HepG2 (cell line): ENCODE measurements at regions not wholly inside any gene's neighbourhood (a gene's known extent, or its start where the extent isn't known, plus 50 kb on each side); places are given as distances from the start of the nearest gene placed in this dataset.

ENCODE experiments used
- ATAC-seq: fragments of 200-7000 bp; cut with Tn5 transposase; 3 replicates; pipeline ENCODE4 v1.9.1; 2020; ENCODE audit warnings: mild to moderate bottlenecking, moderate library complexity
- BruUV-seq: library from RNA; stranded (reverse); fragments of 400-500 nt; replicated peaks from 2 replicates; lab custom pipeline; 2021; lab: Mats Ljungman, UMichigan
- CTCF ChIA-PET: fragments of 300-600 bp; formaldehyde crosslinking; extraction: SDS; loops from one replicate; lab custom pipeline; 2021; ENCODE audit warnings: low total read pairs, inconsistent platforms, low intra/inter-chr PET ratio; lab: Yijun Ruan, JAX
- POLR2A ChIA-PET: fragments of 350-600 bp; sonication (Branson Sonifier 250); formaldehyde crosslinking; loops from one replicate; lab custom pipeline; 2020; ENCODE audit warnings: antibody characterized with exemption, inconsistent platforms; lab: Yijun Ruan, JAX
- DNase-seq: peaks from one replicate; pipeline ENCODE4 v3.0.0-alpha.2; 2015; ENCODE audit warnings: low spot score
- FAIRE-seq: peaks from 3 replicates; lab custom pipeline; 2011; peaks lifted over from hg19 to GRCh38; lab: Jason Lieb, UNC
- H2AFZ ChIP-seq: one replicate; pipeline ENCODE4 v1.6.1; 2011; ENCODE audit warnings: low read length, inconsistent platforms
- H3K27ac ChIP-seq: fragments of 300-600 bp; 3 replicates; pipeline ENCODE4 v1.8.0; 2011; ENCODE audit warnings: mixed run types, mild to moderate bottlenecking, mixed read lengths, low read length, inconsistent platforms; ENCODE audit not compliant: insufficient read depth; ENCODE audit errors: extremely low read length
- H3K27me3 ChIP-seq, 2 experiments: fragments of 200-600 bp in 1 of 2; 2 replicates in 1 of 2; 3 replicates in 1 of 2; pipeline versions ENCODE4 v1.6.0 to v1.8.0; 2011; ENCODE audit warnings: low read length in 2 of 2, mild to moderate bottlenecking in 2 of 2, moderate library complexity in 2 of 2, inconsistent platforms in 1 of 2; ENCODE audit not compliant: insufficient read depth in 2 of 2, control insufficient read depth in 1 of 2
- H3K36me3 ChIP-seq, 2 experiments: fragments of 200-600 bp in 1 of 2; replicated peaks in 1 of 2; 2 replicates in 1 of 2; 3 replicates in 1 of 2; pipeline versions ENCODE4 v1.5.1 to v1.8.0; 2011; ENCODE audit warnings: low read length in 2 of 2, inconsistent platforms in 1 of 2; ENCODE audit not compliant: insufficient read depth in 2 of 2, control insufficient read depth in 1 of 2
- H3K4me1 ChIP-seq: 2 replicates; pipeline ENCODE4 v1.5.1; 2012; ENCODE audit warnings: low read length, inconsistent platforms; ENCODE audit not compliant: insufficient read depth
- H3K4me2 ChIP-seq: 2 replicates; pipeline ENCODE4 v1.6.0; 2011; ENCODE audit warnings: low read depth, low read length, inconsistent platforms
- H3K4me3 ChIP-seq, 3 experiments: fragments of 200-600 bp in 1 of 3; sonication (generic), shearing (Covaris generic) in 1 of 3; replicated peaks in 1 of 3; 2 replicates each; pipeline ENCODE4 v1.5.1; 2011 to 2016; ENCODE audit warnings: low read length in 3 of 3, inconsistent platforms in 2 of 3, low read depth in 2 of 3, mild to moderate bottlenecking in 2 of 3, control low read depth in 1 of 3, mixed read lengths in 1 of 3; ENCODE audit not compliant: insufficient read depth in 1 of 3
- H3K79me2 ChIP-seq: one replicate; pipeline ENCODE4 v1.6.1; 2011; ENCODE audit warnings: low read length, inconsistent platforms; ENCODE audit not compliant: insufficient read depth
- H3K9ac ChIP-seq: 2 replicates; pipeline ENCODE4 v1.6.0; 2011; ENCODE audit warnings: mild to moderate bottlenecking, low read depth, low read length, inconsistent platforms; ENCODE audit not compliant: insufficient read depth
- H3K9me3 ChIP-seq: 2 replicates; pipeline ENCODE4 v1.5.1; 2012; ENCODE audit warnings: mild to moderate bottlenecking, low read length
- H4K20me1 ChIP-seq: 2 replicates; pipeline ENCODE4 v1.6.0; 2011; ENCODE audit warnings: inconsistent platforms, mild to moderate bottlenecking, low read length, moderate library complexity; ENCODE audit not compliant: insufficient read depth
- ATF5 ChIP-seq: sonication (generic); formaldehyde crosslinking; IDR thresholded peaks from 2 replicates; pipeline ENCODE4 v1.4.0; 2020; ENCODE audit warnings: mild to moderate bottlenecking, low read depth, missing genetic modification reagents
- CBFB ChIP-seq: sonication (generic); formaldehyde crosslinking; IDR thresholded peaks from 2 replicates; pipeline ENCODE4 v1.4.0; 2020; ENCODE audit warnings: missing genetic modification reagents
- FLYWCH1 ChIP-seq: sonication (generic); formaldehyde crosslinking; IDR thresholded peaks from 2 replicates; pipeline ENCODE4 v1.8.1; 2023; ENCODE audit warnings: mild to moderate bottlenecking, missing genetic modification reagents
- HMGA1 ChIP-seq: sonication (generic); formaldehyde crosslinking; conservative IDR thresholded peaks from 2 replicates; pipeline ENCODE4 v1.4.0; 2020; ENCODE audit warnings: missing genetic modification reagents
- KLF15 ChIP-seq: sonication (generic); formaldehyde crosslinking; IDR thresholded peaks from 2 replicates; pipeline ENCODE4 v1.8.1; 2023; ENCODE audit warnings: borderline replicate concordance, mild to moderate bottlenecking, inconsistent platforms, missing genetic modification reagents, mixed read lengths
- KMT2B ChIP-seq: IDR thresholded peaks from 2 replicates; pipeline ENCODE4 v1.6.1; 2016; ENCODE audit warnings: missing genetic modification reagents, missing compliant biosample characterization
- MXD4 ChIP-seq: IDR thresholded peaks from 2 replicates; pipeline ENCODE4 v1.6.1; 2016; ENCODE audit warnings: mild to moderate bottlenecking, missing biosample characterization, missing genetic modification reagents
- NAIF1 ChIP-seq: sonication (generic); formaldehyde crosslinking; IDR thresholded peaks from 2 replicates; pipeline ENCODE4 v1.5.0; 2020; ENCODE audit warnings: mild to moderate bottlenecking, missing genetic modification reagents, borderline replicate concordance
- SP1 ChIP-seq, 2 experiments: fragments of 450-650 bp in 1 of 2; sonication (generic) in 1 of 2; formaldehyde crosslinking in 1 of 2; IDR thresholded peaks; 2 replicates each; pipeline versions ENCODE4 v1.4.0 to v1.6.1; 2016 to 2020; ENCODE audit warnings: missing genetic modification reagents in 1 of 2
- TAF1 ChIP-seq: sonication (generic); formaldehyde crosslinking; IDR thresholded peaks from 2 replicates; pipeline ENCODE4 v1.4.0; 2020; ENCODE audit warnings: missing genetic modification reagents
- ZBTB21 ChIP-seq: sonication (generic); formaldehyde crosslinking; IDR thresholded peaks from 2 replicates; pipeline ENCODE4 v1.4.0; 2020; ENCODE audit warnings: missing genetic modification reagents
- ZKSCAN8 ChIP-seq: IDR thresholded peaks from 2 replicates; pipeline ENCODE4 v1.6.1; 2016; ENCODE audit warnings: borderline replicate concordance, missing genetic modification reagents, missing compliant biosample characterization
- ZNF609 ChIP-seq: sonication (generic); formaldehyde crosslinking; IDR thresholded peaks from 2 replicates; pipeline ENCODE4 v1.4.0; 2020; ENCODE audit warnings: mild to moderate bottlenecking, missing genetic modification reagents, borderline replicate concordance
- ZSCAN29 ChIP-seq: sonication (generic); formaldehyde crosslinking; conservative IDR thresholded peaks from 2 replicates; pipeline ENCODE4 v1.4.0; 2020; ENCODE audit warnings: mild to moderate bottlenecking, missing genetic modification reagents
- WGBS: methylation state at CpG from one replicate; pipeline ENCODE4 v1.1.6; 2017; ENCODE audit warnings: low lambda C conversion rate; 5-methylcytosine and 5-hydroxymethylcytosine counted together
- in situ Hi-C: cut with HindIII; loops from 2 replicates; pipeline ENCODE4 v1.10.0; 2017; ENCODE audit warnings: low pct_unique_long_range_greater_than_20kb; ENCODE audit not compliant: extremely low pct_ligation_motif_present
- intact Hi-C: fragments of 100-400 bp; cut with micrococcal nuclease; formaldehyde crosslinking; loops from one replicate; pipeline ENCODE4 v1.10.0; 2022; ENCODE audit not compliant: unreplicated experiment

- CTCF ChIA-PET: no interaction called here
- no peak for FAIRE-seq
Observed at GRCh38 chr13:29993716-29994488, 143.5 kb upstream of the UBL3 start.

More at GRCh38 chr13:29993716-29994488, 143.5 kb upstream of the UBL3 start:
- Histone ChIP-seq H4K20me1 (no peaks in the 10 kb centered on the region), H3K36me3 (no peaks in the 10 kb centered on the region), H3K4me2 (no peak overlapping the region), H3K9me3 (no peaks in the 10 kb centered on the region), H3K4me3 (no peak overlapping the region)
- no peak for ATAC-seq
- TF ChIP-seq ZKSCAN8 (CRISPR knock-in tag) (no peak), KLF15 (CRISPR knock-in tag) (no peak), TAF1 (no peak), ATF5 (no peak), CBFB (CRISPR knock-in tag) (no peak), FLYWCH1 (no peak), ZBTB21 (no peak), KMT2B (CRISPR knock-in tag) (no peak), ZSCAN29 (CRISPR knock-in tag) (no peak), SP1 (IDR thresholded peaks at IDR 0.05) (no peak), SP1 (CRISPR knock-in tag; IDR thresholded peaks at IDR 0.05) (no peak), ZNF609 (CRISPR knock-in tag) (no peak), HMGA1 (CRISPR knock-in tag) (no peak), NAIF1 (no peak), MXD4 (no peak)
- TF ChIP-seq, all 625 proteins: peak for 0
- intact Hi-C loops: no loop called here
- no TSS peak for BruUV-seq
- no peak for DNase-seq
- H3K4me1 ChIP-seq: no peaks in the 10 kb centered on the region
- no peaks in the 10 kb centered on the region for H3K79me2 ChIP-seq
- no peaks in the 10 kb centered on the region; a peak in 3 of 5 replicates for H3K27me3 ChIP-seq
- no peak overlapping the region for H3K27ac ChIP-seq
- POLR2A ChIA-PET: no interaction called here
- no peak overlapping the region for H3K9ac ChIP-seq
- in situ Hi-C loops: no loop called here
- no peak overlapping the region for H2AFZ ChIP-seq
- WGBS: 43% methylated on average over 9 of the region's 12 CpGs
